ENCODE measurements at regions not wholly inside any gene's neighbourhood (a gene's known extent, or its start where the extent isn't known, plus 50 kb on each side); places are given as distances from the start of the nearest gene placed in this dataset.

DNA sequence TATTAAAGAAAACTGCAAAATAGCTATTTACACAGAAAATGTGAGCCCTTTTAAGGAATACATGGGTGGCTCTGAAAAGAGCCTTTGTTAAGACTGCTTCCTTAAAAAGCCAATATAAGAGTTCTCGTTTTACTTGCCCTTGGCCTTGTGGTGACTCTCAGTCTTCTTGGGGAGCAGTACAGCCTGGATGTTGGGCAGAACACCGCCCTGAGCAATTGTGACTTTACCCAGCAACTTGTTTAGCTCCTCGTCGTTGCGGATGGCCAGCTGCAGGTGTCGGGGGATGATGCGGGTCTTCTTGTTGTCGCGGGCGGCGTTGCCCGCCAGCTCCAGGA is 111.5 kb downstream of the HFE start:
- no peak for DNase-seq (ENCODE audit: low spot score)
- TF ChIP-seq, protein P1, sequence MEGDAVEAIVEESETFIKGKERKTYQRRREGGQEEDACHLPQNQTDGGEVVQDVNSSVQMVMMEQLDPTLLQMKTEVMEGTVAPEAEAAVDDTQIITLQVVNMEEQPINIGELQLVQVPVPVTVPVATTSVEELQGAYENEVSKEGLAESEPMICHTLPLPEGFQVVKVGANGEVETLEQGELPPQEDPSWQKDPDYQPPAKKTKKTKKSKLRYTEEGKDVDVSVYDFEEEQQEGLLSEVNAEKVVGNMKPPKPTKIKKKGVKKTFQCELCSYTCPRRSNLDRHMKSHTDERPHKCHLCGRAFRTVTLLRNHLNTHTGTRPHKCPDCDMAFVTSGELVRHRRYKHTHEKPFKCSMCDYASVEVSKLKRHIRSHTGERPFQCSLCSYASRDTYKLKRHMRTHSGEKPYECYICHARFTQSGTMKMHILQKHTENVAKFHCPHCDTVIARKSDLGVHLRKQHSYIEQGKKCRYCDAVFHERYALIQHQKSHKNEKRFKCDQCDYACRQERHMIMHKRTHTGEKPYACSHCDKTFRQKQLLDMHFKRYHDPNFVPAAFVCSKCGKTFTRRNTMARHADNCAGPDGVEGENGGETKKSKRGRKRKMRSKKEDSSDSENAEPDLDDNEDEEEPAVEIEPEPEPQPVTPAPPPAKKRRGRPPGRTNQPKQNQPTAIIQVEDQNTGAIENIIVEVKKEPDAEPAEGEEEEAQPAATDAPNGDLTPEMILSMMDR (IDR thresholded peaks at IDR 0.05; ENCODE audit: extremely low read depth, missing control alignments), result no peak

DNA sequence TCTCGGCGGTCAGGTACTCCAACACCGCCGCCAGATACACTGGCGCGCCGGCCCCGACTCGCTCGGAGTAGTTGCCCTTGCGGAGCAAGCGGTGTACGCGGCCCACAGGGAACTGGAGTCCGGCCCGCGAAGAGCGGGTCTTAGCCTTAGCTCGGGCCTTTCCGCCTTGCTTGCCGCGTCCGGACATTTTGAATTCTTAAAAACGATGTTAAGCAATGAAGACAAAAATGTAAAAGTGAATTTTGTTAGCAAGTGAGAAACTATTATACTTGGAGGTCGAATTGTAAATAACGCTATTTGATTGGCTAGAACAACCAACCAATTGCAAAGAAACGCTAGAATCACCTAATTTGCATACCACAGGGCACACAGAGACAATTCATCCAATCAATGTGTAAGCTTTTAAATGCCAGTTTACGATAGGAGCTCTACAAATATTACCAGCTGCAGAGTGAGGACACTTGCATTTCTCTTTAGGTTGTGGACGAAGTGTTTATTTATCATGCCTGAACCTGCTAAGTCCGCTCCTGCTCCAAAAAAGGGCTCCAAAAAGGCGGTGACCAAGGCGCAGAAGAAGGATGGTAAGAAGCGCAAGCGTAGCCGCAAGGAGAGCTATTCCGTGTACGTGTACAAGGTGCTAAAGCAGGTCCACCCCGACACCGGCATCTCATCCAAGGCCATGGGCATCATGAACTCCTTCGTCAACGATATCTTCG is 112.0 kb downstream of the HFE start:
- DNase-seq (ENCODE audit: low spot score), result peak; percentile 70
- TF ChIP-seq, protein P1 (IDR thresholded peaks at IDR 0.05; ENCODE audit: extremely low read depth, missing control alignments), result no peak

DNA sequence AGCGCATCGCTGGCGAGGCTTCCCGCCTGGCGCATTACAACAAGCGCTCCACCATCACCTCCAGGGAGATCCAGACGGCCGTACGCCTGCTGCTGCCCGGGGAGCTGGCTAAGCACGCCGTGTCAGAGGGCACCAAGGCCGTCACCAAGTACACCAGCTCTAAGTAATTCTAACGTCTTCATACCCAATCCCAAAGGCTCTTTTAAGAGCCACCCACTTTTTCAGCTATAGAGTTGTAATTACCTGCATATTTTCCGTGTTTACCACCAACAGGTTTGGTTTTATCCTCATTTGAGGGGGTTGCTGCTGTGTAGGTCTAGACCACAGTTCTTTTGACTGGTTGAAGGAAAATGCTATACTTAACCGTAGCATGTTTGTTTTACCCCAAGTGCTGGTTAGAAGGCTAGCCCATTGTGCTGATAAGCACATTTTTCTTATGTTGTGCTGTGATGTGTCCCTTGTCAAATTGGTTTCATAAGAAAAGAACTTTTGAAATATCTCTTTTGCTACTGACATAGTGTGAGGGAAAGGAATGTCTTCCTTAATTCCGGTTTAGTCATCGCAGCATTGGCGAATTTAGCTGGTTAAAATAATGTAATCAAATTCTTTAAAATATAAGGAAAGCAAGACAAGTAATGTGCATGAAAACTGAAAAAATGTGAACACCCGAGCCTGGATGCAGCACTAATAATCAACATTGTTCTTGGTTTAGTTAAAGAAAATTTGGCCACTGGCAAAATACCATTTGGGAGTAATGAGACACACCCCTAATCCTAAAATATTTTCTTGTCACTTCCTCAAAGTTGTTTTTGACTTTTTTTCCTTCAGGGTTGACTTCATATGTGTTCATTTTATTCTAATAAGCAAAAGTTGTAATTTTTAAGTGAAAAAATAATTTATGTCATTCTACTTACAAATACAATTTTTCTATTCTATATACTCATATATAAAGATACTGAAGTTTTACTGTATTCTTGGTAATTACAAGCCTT is 112.8 kb downstream of the HFE start:
- TF ChIP-seq, protein P1 (IDR thresholded peaks at IDR 0.05; ENCODE audit: extremely low read depth, missing control alignments), result no peak
- DNase-seq (ENCODE audit: low spot score), result no peak

DNA sequence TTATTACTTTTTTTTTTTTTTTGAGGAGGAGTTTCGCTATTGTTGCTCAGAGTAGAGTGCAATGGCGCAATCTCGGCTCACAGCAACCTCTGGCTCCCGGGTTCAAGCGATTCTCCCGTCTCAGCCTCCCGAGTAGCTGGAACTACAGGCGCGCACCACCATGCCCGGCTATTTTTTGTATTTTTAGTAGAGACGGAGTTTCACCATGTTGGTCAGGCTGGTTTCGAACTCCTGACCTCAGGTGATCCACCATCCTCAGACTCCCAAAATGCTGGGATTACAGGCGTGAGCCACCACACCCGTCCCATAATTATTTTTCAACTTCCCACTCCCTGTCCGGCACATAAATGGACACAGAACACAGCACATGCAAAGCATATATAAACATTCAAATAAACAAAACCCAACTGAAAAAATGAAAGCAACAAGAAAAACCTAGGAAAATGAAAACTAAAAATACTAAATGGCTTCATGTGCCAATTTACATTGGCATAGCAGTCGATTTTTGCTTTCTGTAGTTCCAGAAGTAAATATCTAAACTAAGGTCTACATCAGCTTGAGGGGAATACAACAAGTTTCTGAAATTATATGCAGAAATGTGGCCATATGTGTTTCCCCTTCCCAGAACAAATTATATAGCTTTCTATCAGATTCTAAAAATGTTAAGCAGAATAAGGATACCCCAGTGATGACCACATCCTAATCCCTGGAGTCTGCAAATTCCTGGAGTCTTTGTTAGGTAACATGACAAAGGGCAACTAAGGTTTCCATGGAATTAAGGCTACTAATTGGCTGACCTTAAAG is 113.9 kb downstream of the HFE start:
- no peak for DNase-seq (ENCODE audit: low spot score)
- TF ChIP-seq, protein P1 (IDR thresholded peaks at IDR 0.05; ENCODE audit: extremely low read depth, missing control alignments), result no peak

DNA sequence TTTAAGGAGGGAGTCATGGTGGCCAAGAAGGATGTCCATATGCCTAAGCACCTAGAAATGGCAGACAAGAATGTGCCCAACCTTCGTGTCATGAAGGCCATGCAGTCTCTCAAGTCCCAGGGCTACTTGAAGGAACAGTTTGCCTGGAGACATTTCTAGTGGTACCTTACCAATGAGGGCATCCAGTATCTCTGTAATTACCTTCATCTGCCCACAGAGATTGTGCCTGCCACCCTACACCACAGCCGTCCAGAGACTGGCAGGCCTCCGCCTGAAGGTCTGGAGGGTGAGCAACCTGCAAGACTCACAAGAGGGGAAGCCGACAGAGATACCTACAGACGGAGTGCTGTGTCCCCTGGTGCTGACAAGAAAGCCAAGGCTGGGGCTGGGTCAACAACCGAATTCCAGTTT is 115.0 kb downstream of the HFE start:
- DNase-seq (ENCODE audit: low spot score), result no peak
- TF ChIP-seq, protein P1 (IDR thresholded peaks at IDR 0.05; ENCODE audit: extremely low read depth, missing control alignments), result no peak

DNA sequence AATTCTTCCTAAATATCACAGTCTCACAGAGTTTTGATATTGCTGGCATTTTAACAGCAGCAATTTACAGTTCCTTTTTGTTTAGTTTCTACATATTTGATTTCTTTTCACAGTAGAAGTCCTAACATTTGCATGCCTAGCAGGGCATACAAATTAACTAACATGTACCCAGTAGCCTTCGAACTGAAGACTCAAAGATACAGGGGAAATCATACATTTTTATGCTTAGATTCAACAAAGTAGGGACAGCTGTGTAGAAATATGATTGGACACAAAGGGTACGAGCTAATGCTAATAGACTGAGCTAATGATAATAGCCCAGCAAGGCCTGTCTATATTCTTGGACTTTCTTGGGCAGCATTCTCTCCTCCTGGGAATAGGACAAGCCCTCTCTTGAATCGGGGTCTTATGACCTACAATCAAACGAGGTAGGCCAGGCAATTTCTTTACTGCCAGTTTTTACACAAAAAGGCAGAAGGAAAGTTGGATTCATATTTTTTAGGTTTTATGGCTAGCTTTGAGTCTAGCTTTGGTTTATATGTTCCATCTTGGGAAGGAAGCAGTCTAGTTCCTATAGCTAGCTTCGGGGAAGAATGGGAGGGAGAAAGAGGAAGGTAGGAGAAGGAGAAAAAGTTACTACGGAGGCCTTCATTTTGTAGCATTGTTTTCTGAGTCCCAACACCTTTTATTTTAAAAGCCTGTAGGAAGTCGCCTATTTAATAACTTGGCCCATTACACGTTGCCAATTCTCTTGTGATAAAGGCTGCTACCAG is 115.8 kb downstream of the HFE start:
- no peak for DNase-seq (ENCODE audit: low spot score)

More for the DNA sequence above, 115.8 kb downstream of the HFE start:
- TF ChIP-seq, protein P1 (IDR thresholded peaks at IDR 0.05; ENCODE audit: extremely low read depth, missing control alignments), result no peak
